ENCODE measurements at regions not wholly inside any gene's neighbourhood (a gene's known extent, or its start where the extent isn't known, plus 50 kb on each side); places are given as distances from the start of the nearest gene placed in this dataset.

GRCh38 chr11:116302756-116303155, 470.0 kb downstream of the BUD13 start:
- TF ChIP-seq USF1 (IDR thresholded peaks at IDR 0.05; ENCODE audit: borderline replicate concordance, low read depth) (no peak), MXI1 (IDR thresholded peaks at IDR 0.05; ENCODE audit: low read depth, low read length) (no peak), SMC3 (IDR thresholded peaks at IDR 0.05; ENCODE audit: low read depth, low read length) (no peak), FOXM1 (IDR thresholded peaks at IDR 0.05; ENCODE audit: low read depth) (no peak), GATA2 (CRISPR knock-in tag; IDR thresholded peaks at IDR 0.05) (no peak), RXRA (IDR thresholded peaks at IDR 0.05; ENCODE audit: borderline replicate concordance, low read depth) (no peak), TAF1 (IDR thresholded peaks at IDR 0.05; ENCODE audit: borderline replicate concordance, low read depth, low read length) (no peak), GABPA (IDR thresholded peaks at IDR 0.05; ENCODE audit: low read depth) (no peak), NRF1 (IDR thresholded peaks at IDR 0.05; ENCODE audit: low read depth, low read length) (no peak), RFX5 (IDR thresholded peaks at IDR 0.05; ENCODE audit: low read length) (no peak), TEAD4 (IDR thresholded peaks at IDR 0.05; ENCODE audit: borderline replicate concordance, insufficient read depth) (no peak), EZH2phosphoT487 (IDR thresholded peaks at IDR 0.05; ENCODE audit: borderline replicate concordance, low read depth) (no peak), YY1 (IDR thresholded peaks at IDR 0.05; ENCODE audit: low read depth) (no peak), FOXJ3 (CRISPR knock-in tag; IDR thresholded peaks at IDR 0.05) (no peak), MEF2A (IDR thresholded peaks at IDR 0.05; ENCODE audit: borderline replicate concordance, low read depth) (no peak), PBX3 (IDR thresholded peaks at IDR 0.05) (no peak), ZBTB33 (IDR thresholded peaks at IDR 0.05; ENCODE audit: borderline replicate concordance, low read depth) (no peak), MAX (IDR thresholded peaks at IDR 0.05; ENCODE audit: low read depth) (no peak), USF2 (IDR thresholded peaks at IDR 0.05; ENCODE audit: borderline replicate concordance, low read depth, low read length) (no peak)
- no peaks in the 10 kb centered on the region for H4K20me1 ChIP-seq (ENCODE audit: insufficient read depth)
- no peak overlapping the region for H2AFZ ChIP-seq (ENCODE audit: low read depth)
- CTCF ChIA-PET = interaction anchor here (1.3 kb wide), 1 partner anchor 9 kb away, joined by 3 read pairs; no protein-coding TSS in a partner anchor
- no peaks in the 10 kb centered on the region; the same call in 1 of the 2 replicates for H3K27me3 ChIP-seq (ENCODE audit: insufficient read depth)
- no peak overlapping the region for H3K9ac ChIP-seq
- H3K27ac ChIP-seq (ENCODE audit: low read depth in 2 of 2, low read length in 1 of 2) = no peak overlapping the region
- no peak overlapping the region for H3K4me3 ChIP-seq (ENCODE audit: low read depth in 2 of 2, low read length in 1 of 2)
- no peak overlapping the region for H3K4me2 ChIP-seq
- H3F3A ChIP-seq (replicated peaks; ENCODE audit: insufficient read depth) = no peaks in the 10 kb centered on the region
- no peak for DNase-seq
- POLR2A ChIA-PET = no interaction called here
- H3K9me3 ChIP-seq = no peaks in the 10 kb centered on the region
- H3K79me2 ChIP-seq (ENCODE audit: insufficient read depth) = no peaks in the 10 kb centered on the region
- H3K9me2 ChIP-seq = no peaks in the 10 kb centered on the region
- no peaks in the 10 kb centered on the region for H3K4me1 ChIP-seq (ENCODE audit: control insufficient read depth in 1 of 2, insufficient read depth in 2 of 2, low read depth in 1 of 2, low read length in 1 of 2)
- H3K36me3 ChIP-seq (replicated peaks in 1 of 2; ENCODE audit: control insufficient read depth in 1 of 2, insufficient read depth in 2 of 2, low read length in 1 of 2) = no peaks in the 10 kb centered on the region
- 50% methylated on average over 1 of the region's 1 CpG for WGBS (ENCODE audit: low lambda C conversion rate)

Data from SK-N-SH (cell line).